ENCODE measurements at regions not wholly inside any gene's neighbourhood (a gene's known extent, or its start where the extent isn't known, plus 50 kb on each side); places are given as distances from the start of the nearest gene placed in this dataset.

DNA sequence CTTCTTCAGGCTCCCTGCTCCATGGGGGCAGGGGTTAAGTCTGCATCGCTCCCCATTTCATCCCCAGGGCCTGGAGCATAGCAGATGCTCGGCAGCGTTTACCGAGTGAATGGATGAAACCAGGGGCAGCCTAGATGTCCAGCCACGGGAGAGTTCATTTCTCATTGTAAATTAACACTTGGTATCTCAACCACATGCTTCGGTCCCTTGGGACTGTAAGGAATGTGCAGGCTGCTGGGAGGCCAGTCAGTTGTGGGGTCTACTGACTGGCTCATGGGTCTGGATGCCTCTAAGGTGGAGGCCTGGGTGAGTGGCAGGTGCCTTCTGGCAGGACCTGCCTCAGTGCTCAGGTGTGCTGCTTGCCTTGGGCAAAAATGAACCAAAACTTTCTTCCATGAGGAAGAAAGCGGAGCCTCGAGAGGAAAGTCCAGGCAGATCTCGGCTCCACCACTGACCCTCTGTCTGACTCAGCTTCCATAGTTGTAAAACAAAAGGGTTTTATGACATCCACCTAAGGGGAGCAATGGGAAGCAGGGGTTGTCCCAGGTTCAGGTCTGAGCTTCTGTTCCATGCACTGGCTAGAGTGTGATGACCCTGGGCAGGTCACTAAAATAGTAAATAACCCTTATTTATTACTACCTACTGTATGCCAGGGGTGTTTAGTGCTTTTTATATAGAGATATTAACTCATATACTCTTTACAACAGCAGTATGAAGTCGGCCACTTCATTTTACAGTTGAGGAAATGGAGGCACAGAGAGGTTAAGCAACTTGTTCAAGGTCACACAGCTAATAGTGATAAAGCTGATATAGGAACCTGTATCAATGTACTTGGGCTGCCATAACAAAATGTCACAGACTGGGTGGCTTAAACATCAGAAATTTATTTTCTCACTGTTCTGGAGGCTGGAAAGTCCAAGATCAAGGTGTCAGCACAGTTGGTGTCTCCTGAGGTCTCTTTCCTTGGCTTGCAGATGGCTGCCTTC lies 144.3 kb upstream of the STX18 start:
- H3K4me3 ChIP-seq (ENCODE audit: low read depth, low read length): no peak overlapping the region
- peak; percentile 37 for DNase-seq (ENCODE audit: low read depth)
- TF ChIP-seq, protein P1, sequence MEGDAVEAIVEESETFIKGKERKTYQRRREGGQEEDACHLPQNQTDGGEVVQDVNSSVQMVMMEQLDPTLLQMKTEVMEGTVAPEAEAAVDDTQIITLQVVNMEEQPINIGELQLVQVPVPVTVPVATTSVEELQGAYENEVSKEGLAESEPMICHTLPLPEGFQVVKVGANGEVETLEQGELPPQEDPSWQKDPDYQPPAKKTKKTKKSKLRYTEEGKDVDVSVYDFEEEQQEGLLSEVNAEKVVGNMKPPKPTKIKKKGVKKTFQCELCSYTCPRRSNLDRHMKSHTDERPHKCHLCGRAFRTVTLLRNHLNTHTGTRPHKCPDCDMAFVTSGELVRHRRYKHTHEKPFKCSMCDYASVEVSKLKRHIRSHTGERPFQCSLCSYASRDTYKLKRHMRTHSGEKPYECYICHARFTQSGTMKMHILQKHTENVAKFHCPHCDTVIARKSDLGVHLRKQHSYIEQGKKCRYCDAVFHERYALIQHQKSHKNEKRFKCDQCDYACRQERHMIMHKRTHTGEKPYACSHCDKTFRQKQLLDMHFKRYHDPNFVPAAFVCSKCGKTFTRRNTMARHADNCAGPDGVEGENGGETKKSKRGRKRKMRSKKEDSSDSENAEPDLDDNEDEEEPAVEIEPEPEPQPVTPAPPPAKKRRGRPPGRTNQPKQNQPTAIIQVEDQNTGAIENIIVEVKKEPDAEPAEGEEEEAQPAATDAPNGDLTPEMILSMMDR (IDR thresholded peaks at IDR 0.05; ENCODE audit: insufficient read depth, low read length): no peak

DNA sequence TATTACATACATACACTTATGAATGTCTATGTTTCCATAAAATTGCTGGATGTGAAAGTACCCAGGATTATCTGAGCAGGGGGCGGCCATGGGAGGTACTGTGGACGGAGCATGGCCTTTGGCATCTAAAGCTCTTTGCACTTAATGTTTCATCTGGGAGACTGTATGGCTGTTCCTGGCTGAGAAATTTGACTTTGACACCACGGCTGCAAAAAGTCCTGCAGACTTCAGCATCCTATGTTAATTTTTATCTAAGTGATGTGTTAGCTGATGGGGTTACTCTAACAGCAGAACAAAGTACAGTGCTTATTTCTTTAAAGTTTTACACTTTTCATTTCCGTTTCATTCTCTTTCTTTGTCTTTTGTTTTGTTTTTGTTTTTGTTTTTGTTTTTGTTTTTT lies 139.8 kb upstream of the STX18 start:
- TF ChIP-seq, protein P1 (IDR thresholded peaks at IDR 0.05; ENCODE audit: insufficient read depth, low read length): no peak
- no peak for DNase-seq (ENCODE audit: low read depth)
- no peak overlapping the region for H3K4me3 ChIP-seq (ENCODE audit: low read depth, low read length)

DNA sequence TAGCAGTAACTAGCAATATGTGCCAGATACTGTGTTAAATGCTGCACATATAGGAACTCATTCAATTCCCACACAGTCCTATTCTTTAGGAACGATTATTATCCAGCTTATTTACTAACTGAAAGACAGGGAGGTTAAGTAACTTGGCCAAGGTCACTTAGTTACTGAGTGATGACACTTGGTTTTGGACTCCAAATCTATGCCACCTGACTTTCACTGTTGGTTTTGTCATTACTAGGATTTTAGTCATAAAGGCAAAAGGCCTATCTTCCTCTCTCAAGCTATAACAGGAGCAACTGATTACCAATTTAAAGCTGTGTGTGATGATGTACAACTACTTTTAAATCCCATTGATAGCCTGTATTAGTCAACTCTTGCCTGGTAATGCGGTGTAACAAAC lies 138.9 kb upstream of the STX18 start:
- no peak for DNase-seq (ENCODE audit: low read depth)
- TF ChIP-seq, protein P1 (IDR thresholded peaks at IDR 0.05; ENCODE audit: insufficient read depth, low read length): no peak
- no peak overlapping the region for H3K4me3 ChIP-seq (ENCODE audit: low read depth, low read length)

DNA sequence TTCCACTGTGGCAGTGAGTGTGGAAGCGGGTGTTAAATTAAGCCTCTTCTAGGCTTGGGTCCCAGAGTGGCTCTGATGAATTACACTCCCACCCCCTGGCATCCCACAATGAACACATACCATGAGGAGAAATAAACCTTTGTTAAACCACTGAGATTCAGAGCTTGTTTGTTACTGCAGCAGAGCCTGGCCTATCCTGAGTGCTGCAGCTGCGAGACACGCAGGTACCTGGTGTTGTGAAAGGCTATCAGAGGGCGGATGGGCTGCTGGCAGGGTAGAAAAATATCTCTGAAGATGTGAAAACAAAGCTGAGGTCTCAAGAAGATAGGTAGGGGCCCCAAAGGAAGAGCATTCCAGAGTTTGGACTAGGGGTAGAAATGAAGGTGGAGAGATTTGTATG lies 138.4 kb upstream of the STX18 start:
- TF ChIP-seq, protein P1 (IDR thresholded peaks at IDR 0.05; ENCODE audit: insufficient read depth, low read length): no peak
- no peak for DNase-seq (ENCODE audit: low read depth)
- no peak overlapping the region for H3K4me3 ChIP-seq (ENCODE audit: low read depth, low read length)

DNA sequence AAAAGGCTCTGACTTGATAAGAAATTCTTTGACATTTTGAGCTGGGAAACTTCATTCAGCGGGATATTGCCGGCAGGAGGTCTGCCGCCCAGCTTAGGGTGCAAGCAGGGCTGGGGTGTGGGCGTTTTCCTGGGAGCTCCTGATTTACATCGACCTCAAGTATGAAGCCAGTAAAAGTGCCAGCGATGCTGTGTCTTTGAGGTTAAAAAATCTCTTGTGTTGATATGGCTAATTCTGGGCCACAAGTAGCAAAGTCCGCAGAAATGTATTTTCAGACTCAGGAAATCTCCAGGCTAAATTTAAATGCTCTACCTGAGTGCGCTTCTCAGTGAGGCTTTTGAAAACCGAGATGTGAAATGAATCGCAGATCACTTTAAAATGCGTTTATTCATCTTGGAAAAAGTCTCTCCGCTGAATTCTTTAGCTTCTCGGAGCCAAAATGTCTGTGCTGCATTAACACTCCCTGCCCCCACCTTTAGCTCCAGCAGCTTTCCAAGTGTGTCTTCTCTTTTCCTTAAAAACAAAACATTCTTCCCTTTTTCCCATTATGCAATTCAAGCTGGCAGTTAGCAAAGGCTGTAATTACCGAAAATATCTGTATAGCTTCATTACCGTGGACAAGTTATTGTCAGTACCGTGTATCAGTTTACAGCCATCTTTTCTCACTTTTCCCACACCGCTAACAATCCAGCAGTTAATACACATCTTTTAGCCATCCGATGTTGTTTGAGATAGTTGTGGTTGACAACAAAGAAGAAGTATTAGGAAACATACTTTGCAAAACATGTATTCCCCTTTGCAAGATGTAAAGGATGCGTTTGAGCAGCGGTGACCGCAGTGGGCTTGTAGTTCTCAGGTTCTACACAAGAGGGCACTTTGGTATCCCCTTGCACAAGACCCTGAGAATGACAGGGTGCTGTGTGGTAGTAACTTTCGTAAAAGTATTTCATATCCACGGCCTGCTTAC lies 136.0 kb upstream of the STX18 start:
- DNase-seq (ENCODE audit: low read depth): peak; percentile 83
- peak overlapping the region; percentile 35 for H3K4me3 ChIP-seq (ENCODE audit: low read depth, low read length)
- TF ChIP-seq, protein P1 (IDR thresholded peaks at IDR 0.05; ENCODE audit: insufficient read depth, low read length): peak; percentile 90

DNA sequence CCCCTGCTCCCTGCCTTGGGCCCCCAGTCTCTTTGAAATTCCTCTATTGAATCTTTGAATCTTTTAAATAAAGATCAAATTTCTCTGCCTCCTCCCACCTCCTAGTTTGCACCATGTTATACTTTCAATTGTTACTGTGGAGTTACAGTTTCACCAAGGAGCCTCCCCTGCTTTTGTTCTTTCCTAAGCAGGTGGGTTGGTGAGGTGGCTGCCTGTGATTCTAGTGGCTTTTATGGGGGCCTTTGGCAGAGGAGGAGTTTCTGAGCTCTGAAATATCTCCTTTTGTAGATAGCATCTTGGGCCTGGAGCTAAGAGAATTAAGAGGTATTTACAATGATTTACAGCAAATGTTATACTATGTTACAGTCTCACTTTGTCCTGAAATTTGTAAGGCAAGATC lies 133.8 kb upstream of the STX18 start:
- TF ChIP-seq, protein P1 (IDR thresholded peaks at IDR 0.05; ENCODE audit: insufficient read depth, low read length): no peak
- DNase-seq (ENCODE audit: low read depth): no peak
- H3K4me3 ChIP-seq (ENCODE audit: low read depth, low read length): no peak overlapping the region
